WTC11 (cell line): ENCODE measurements at regions not wholly inside any gene's neighbourhood (a gene's known extent, or its start where the extent isn't known, plus 50 kb on each side); places are given as distances from the start of the nearest gene placed in this dataset.

Experiments
- ATAC-seq: fragments of 200-7000 bp; cut with Tn5 transposase; 2 replicates; pipeline ENCODE4 v1.10.0; 2021; ENCODE audit warnings: mild to moderate bottlenecking, moderate library complexity
- CTCF ChIA-PET: fragments of 300-600 bp; sonication (Branson Sonifier 250); formaldehyde crosslinking; loops from one replicate; lab custom pipeline; 2021; ENCODE audit warnings: antibody characterized with exemption; lab: Charles Lee
- POLR2A ChIA-PET: fragments of 350-600 bp; sonication (Branson Sonifier 250); formaldehyde crosslinking; loops from one replicate; lab custom pipeline; 2021; ENCODE audit warnings: antibody characterized with exemption; lab: Charles Lee
- DNase-seq: peaks from one replicate; pipeline ENCODE4 v3.0.0; 2021; ENCODE audit warnings: low spot score
- H3K27ac Mint-ChIP-seq: 2 replicates; pipeline ENCODE4 v1.8.0; 2021; ENCODE audit warnings: mixed read lengths
- H3K27me3 Mint-ChIP-seq: 2 replicates; pipeline ENCODE4 v1.8.0; 2021; ENCODE audit warnings: low read depth, mild to moderate bottlenecking, moderate library complexity, mixed read lengths
- H3K36me3 Mint-ChIP-seq: 2 replicates; pipeline ENCODE4 v1.8.0; 2021; ENCODE audit warnings: mixed read lengths
- H3K4me1 Mint-ChIP-seq: 2 replicates; pipeline ENCODE4 v1.8.0; 2022; ENCODE audit warnings: mixed read lengths
- H3K4me3 Mint-ChIP-seq: 2 replicates; pipeline ENCODE4 v1.8.0; 2021; ENCODE audit warnings: mild to moderate bottlenecking, moderate library complexity, mixed read lengths
- H3K9me3 Mint-ChIP-seq: 2 replicates; pipeline ENCODE4 v1.8.0; 2021; ENCODE audit warnings: mixed read lengths
- ELF4 ChIP-seq: sonication (generic); formaldehyde crosslinking; IDR thresholded peaks from 2 replicates; pipeline ENCODE4 v1.8.1; 2022; ENCODE audit warnings: low read depth, mild to moderate bottlenecking, moderate library complexity, missing genetic modification reagents
- FOXP1 ChIP-seq: sonication (generic); formaldehyde crosslinking; IDR thresholded peaks from 2 replicates; pipeline ENCODE4 v1.8.0; 2022; ENCODE audit warnings: missing genetic modification reagents, mild to moderate bottlenecking, moderate library complexity, borderline replicate concordance
- GTF2I ChIP-seq: fragments of 250-450 bp; sonication (Bioruptor Pico); conservative IDR thresholded peaks from 2 replicates; pipeline ENCODE4 v1.4.0; 2021; ENCODE audit warnings: mild to moderate bottlenecking
- MXD4 ChIP-seq: fragments of 250-450 bp; sonication (Bioruptor Pico); IDR thresholded peaks from 2 replicates; pipeline ENCODE4 v1.8.0; 2021; ENCODE audit warnings: mild to moderate bottlenecking, moderate library complexity, borderline replicate concordance
- MYBL2 ChIP-seq: sonication (generic); formaldehyde crosslinking; IDR thresholded peaks from 2 replicates; pipeline ENCODE4 v1.8.1; 2023; ENCODE audit warnings: mild to moderate bottlenecking, moderate library complexity, missing genetic modification reagents
- PREB ChIP-seq: sonication (generic); formaldehyde crosslinking; IDR thresholded peaks from 2 replicates; pipeline ENCODE4 v1.8.1; 2022; ENCODE audit warnings: mild to moderate bottlenecking, missing genetic modification reagents, moderate library complexity, borderline replicate concordance
- PRRX2 ChIP-seq: fragments of 250-450 bp; sonication (Bioruptor Pico); IDR thresholded peaks from 2 replicates; pipeline ENCODE4 v1.8.0; 2021; ENCODE audit warnings: mild to moderate bottlenecking
- SP1 ChIP-seq: sonication (generic); formaldehyde crosslinking; conservative IDR thresholded peaks from 2 replicates; pipeline ENCODE4 v1.8.1; 2022; ENCODE audit warnings: missing genetic modification reagents
- ZNF219 ChIP-seq: sonication (generic); formaldehyde crosslinking; IDR thresholded peaks from 2 replicates; pipeline ENCODE4 v1.8.0; 2023; ENCODE audit warnings: missing genetic modification reagents, mild to moderate bottlenecking, borderline replicate concordance
- ZNF416 ChIP-seq: fragments of 250-450 bp; sonication (Bioruptor Pico); IDR thresholded peaks from 2 replicates; pipeline ENCODE4 v1.9.0; 2021; ENCODE audit warnings: mild to moderate bottlenecking, inconsistent platforms
- ZNF423 ChIP-seq: fragments of 250-450 bp; sonication (Bioruptor Pico); IDR thresholded peaks from 2 replicates; pipeline ENCODE4 v2.1.2; 2022; ENCODE audit warnings: mild to moderate bottlenecking, moderate library complexity
- TF ChIP-seq, protein P1 (sequence below): sonication (generic); formaldehyde crosslinking; IDR thresholded peaks from 2 replicates; pipeline ENCODE4 v1.8.1; 2023; ENCODE audit warnings: mild to moderate bottlenecking, missing genetic modification reagents, moderate library complexity
- TF ChIP-seq, protein P2 (sequence below): sonication (generic); formaldehyde crosslinking; IDR thresholded peaks from 2 replicates; pipeline ENCODE4 v1.8.0; 2023; ENCODE audit warnings: mild to moderate bottlenecking, missing genetic modification reagents
- TF ChIP-seq, protein P3 (sequence below): sonication (generic); formaldehyde crosslinking; conservative IDR thresholded peaks from 2 replicates; pipeline ENCODE4 v1.8.1; 2023; ENCODE audit warnings: mild to moderate bottlenecking, low read depth, missing genetic modification reagents, moderate library complexity
- TF ChIP-seq, protein P4 (sequence below): fragments of 250-450 bp; sonication (Bioruptor Pico); IDR thresholded peaks from 2 replicates; pipeline ENCODE4 v2.1.2; 2022; ENCODE audit warnings: mild to moderate bottlenecking, moderate library complexity

DNA sequence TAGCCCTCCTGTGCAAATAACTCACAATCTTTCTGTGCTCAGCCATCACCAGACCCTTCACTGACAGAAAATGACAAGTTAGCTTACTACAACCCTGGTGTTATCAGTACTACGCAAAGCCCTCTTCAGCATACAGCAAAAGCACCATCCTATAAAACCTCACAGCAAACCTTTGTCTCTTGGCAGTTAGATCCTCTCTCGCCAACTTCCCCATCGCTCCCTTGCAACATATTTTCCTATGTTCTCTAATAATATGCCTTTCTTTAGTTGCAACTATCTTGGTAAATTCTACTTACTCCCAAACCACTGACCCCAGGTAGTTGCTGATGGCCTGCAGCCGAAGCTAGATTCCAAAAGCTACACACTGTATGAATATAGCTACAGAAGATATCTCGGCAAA is 856.9 kb upstream of the FRG1 start (continued):
- no peak for TF ChIP-seq ZNF219 (CRISPR knock-in tag)

DNA sequence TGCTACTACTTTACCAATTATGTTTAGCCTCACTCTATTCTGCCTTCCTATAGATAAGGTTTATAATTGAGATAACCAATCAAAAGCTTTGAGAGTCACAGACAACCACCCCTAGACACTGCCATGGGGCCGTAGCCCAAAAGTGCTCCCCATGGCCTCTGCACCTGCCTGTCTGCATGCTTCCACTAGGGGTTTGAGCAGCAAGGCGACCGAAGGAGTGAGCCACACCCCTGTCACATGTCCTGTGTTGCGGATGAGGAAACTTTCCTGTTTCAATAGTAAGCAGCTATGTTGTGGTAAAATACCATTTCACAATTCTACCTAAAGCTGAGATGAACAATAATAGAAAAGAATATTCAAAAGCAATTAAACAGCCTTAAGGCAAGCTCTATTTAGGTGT is 856.0 kb upstream of the FRG1 start:
- ATAC-seq (peak; percentile 97), DNase-seq (peak; percentile 35)
- H3K4me1 Mint-ChIP-seq: peaks cover 7% of the 10 kb centered on the region
- H3K27me3 Mint-ChIP-seq: no peaks in the 10 kb centered on the region
- peaks cover 6% of the 10 kb centered on the region; the same call in 1 of the 2 replicates for H3K36me3 Mint-ChIP-seq
- H3K9me3 Mint-ChIP-seq: peaks cover 21% of the 10 kb centered on the region
- ChIA-PET POLR2A (no interaction called here), CTCF (interaction anchor here (0.6 to 1.5 kb wide), 5 partner anchors 10 to 427 kb away, joined by 3 to 4 read pairs (median 3); no protein-coding TSS in a partner anchor)
- no peak overlapping the region for H3K4me3 Mint-ChIP-seq
- no peak overlapping the region for H3K27ac Mint-ChIP-seq
- no peak for TF ChIP-seq FOXP1
- TF ChIP-seq, protein P1, sequence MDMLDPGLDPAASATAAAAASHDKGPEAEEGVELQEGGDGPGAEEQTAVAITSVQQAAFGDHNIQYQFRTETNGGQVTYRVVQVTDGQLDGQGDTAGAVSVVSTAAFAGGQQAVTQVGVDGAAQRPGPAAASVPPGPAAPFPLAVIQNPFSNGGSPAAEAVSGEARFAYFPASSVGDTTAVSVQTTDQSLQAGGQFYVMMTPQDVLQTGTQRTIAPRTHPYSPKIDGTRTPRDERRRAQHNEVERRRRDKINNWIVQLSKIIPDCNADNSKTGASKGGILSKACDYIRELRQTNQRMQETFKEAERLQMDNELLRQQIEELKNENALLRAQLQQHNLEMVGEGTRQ (CRISPR knock-in tag): peak; percentile 65

- Mint-ChIP-seq H3K9me3 (peaks cover 10% of the 10 kb centered on the region), H3K36me3 (no peaks in the 10 kb centered on the region; the same call in 1 of the 2 replicates), H3K4me1 (peaks cover 27% of the 10 kb centered on the region), H3K27me3 (no peaks in the 10 kb centered on the region; the same call in 1 of the 2 replicates), H3K27ac (no peak overlapping the region), H3K4me3 (no peak overlapping the region)
- POLR2A ChIA-PET: no interaction called here
- CTCF ChIA-PET: no interaction called here
- DNase-seq (no peak), ATAC-seq (no peak)
- TF ChIP-seq MYBL2 (CRISPR knock-in tag) (no peak), ZNF423 (CRISPR knock-in tag) (no peak), GTF2I (CRISPR knock-in tag) (no peak), ELF4 (CRISPR knock-in tag) (no peak)
Observed at GRCh38 chr4:189087971-189088370, 852.7 kb upstream of the FRG1 start.

- Mint-ChIP-seq H3K27ac (0 out of 2 replicates have a peak overlapping the region, but pooled peaks have one; percentile 79), H3K27me3 (no peaks in the 10 kb centered on the region; the same call in 1 of the 2 replicates), H3K36me3 (no peaks in the 10 kb centered on the region; the same call in 1 of the 2 replicates), H3K9me3 (peaks cover 10% of the 10 kb centered on the region), H3K4me1 (peaks cover 27% of the 10 kb centered on the region), H3K4me3 (no peak overlapping the region)
- CTCF ChIA-PET: interaction anchor here (0.8 to 2.5 kb wide), 2 partner anchors 10 to 113 kb away, joined by 3 to 11 read pairs; no protein-coding TSS in a partner anchor
- TF ChIP-seq, protein P2, sequence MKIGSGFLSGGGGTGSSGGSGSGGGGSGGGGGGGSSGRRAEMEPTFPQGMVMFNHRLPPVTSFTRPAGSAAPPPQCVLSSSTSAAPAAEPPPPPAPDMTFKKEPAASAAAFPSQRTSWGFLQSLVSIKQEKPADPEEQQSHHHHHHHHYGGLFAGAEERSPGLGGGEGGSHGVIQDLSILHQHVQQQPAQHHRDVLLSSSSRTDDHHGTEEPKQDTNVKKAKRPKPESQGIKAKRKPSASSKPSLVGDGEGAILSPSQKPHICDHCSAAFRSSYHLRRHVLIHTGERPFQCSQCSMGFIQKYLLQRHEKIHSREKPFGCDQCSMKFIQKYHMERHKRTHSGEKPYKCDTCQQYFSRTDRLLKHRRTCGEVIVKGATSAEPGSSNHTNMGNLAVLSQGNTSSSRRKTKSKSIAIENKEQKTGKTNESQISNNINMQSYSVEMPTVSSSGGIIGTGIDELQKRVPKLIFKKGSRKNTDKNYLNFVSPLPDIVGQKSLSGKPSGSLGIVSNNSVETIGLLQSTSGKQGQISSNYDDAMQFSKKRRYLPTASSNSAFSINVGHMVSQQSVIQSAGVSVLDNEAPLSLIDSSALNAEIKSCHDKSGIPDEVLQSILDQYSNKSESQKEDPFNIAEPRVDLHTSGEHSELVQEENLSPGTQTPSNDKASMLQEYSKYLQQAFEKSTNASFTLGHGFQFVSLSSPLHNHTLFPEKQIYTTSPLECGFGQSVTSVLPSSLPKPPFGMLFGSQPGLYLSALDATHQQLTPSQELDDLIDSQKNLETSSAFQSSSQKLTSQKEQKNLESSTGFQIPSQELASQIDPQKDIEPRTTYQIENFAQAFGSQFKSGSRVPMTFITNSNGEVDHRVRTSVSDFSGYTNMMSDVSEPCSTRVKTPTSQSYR (CRISPR knock-in tag): no peak
- TF ChIP-seq, protein P3, sequence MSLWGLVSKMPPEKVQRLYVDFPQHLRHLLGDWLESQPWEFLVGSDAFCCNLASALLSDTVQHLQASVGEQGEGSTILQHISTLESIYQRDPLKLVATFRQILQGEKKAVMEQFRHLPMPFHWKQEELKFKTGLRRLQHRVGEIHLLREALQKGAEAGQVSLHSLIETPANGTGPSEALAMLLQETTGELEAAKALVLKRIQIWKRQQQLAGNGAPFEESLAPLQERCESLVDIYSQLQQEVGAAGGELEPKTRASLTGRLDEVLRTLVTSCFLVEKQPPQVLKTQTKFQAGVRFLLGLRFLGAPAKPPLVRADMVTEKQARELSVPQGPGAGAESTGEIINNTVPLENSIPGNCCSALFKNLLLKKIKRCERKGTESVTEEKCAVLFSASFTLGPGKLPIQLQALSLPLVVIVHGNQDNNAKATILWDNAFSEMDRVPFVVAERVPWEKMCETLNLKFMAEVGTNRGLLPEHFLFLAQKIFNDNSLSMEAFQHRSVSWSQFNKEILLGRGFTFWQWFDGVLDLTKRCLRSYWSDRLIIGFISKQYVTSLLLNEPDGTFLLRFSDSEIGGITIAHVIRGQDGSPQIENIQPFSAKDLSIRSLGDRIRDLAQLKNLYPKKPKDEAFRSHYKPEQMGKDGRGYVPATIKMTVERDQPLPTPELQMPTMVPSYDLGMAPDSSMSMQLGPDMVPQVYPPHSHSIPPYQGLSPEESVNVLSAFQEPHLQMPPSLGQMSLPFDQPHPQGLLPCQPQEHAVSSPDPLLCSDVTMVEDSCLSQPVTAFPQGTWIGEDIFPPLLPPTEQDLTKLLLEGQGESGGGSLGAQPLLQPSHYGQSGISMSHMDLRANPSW (CRISPR knock-in tag): no peak
- TF ChIP-seq PRRX2 (CRISPR knock-in tag): no peak
- no peak for TF ChIP-seq ZNF416 (CRISPR knock-in tag)
- no peak for TF ChIP-seq SP1
- no peak for TF ChIP-seq PREB
- no peak for TF ChIP-seq MXD4 (CRISPR knock-in tag)
- TF ChIP-seq, protein P4, sequence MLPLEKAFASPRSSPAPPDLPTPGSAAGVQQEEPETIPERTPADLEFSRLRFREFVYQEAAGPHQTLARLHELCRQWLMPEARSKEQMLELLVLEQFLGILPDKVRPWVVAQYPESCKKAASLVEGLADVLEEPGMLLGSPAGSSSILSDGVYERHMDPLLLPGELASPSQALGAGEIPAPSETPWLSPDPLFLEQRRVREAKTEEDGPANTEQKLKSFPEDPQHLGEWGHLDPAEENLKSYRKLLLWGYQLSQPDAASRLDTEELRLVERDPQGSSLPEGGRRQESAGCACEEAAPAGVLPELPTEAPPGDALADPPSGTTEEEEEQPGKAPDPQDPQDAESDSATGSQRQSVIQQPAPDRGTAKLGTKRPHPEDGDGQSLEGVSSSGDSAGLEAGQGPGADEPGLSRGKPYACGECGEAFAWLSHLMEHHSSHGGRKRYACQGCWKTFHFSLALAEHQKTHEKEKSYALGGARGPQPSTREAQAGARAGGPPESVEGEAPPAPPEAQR (CRISPR knock-in tag): no peak
- POLR2A ChIA-PET: no interaction called here
- DNase-seq (no peak), ATAC-seq (no peak)
Observed at GRCh38 chr4:189088780-189089179, 851.9 kb upstream of the FRG1 start.
